ENCODE measurements at regions not wholly inside any gene's neighbourhood (a gene's known extent, or its start where the extent isn't known, plus 50 kb on each side); places are given as distances from the start of the nearest gene placed in this dataset.
"Not testable (repeated sequence)": the region's sequence is repeated elsewhere in the genome, so short reads cannot be mapped to it uniquely, and the experiment has no call there.

DNA sequence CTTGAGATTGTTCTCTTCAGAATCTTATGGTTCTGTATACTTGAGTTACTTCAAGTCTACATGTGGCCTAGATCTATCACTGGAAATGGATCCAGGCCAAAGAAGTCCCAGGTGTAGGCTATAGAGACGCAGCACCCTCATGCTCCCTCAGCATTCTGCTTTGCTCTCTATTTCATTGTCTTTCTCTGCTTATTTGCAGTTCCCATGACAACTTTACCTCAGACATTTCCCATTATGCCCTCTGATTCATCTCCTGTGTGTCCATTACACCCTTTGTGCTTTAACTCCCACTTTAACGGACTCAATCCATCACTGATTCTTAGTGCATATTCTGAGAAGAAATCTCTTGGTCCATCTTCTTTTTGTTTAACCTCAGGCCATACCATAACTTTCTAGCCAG is 236.9 kb upstream of the NRIP1 start:
- Mint-ChIP-seq H3K4me3 (no peak overlapping the region), H3K36me3 (ENCODE audit: insufficient read depth in 2 of 2) (peaks cover 2 to 3% of the 10 kb centered on the region in 2 donors), H3K4me1 (ENCODE audit: low read depth) (no peaks in the 10 kb centered on the region), H3K9me3 (peaks cover 3 to 5% of the 10 kb centered on the region in 2 donors), H3K27me3 (ENCODE audit: low read depth) (no peaks in the 10 kb centered on the region), H3K27ac (no peak overlapping the region)
- DNase-seq = no peak
- ATAC-seq (replicated peaks in 1 of 2) = no peak

GRCh38 chr21:15306271-15306670 is 241.5 kb upstream of the NRIP1 start:
- ATAC-seq (replicated peaks in 1 of 2) = no peak
- no peak overlapping the region for H3K4me3 Mint-ChIP-seq
- H3K27ac Mint-ChIP-seq = no peak overlapping the region
- peaks cover 0 to 2% of the 10 kb centered on the region in 2 donors for H3K36me3 Mint-ChIP-seq (ENCODE audit: insufficient read depth in 2 of 2)
- no peaks in the 10 kb centered on the region for H3K4me1 Mint-ChIP-seq (ENCODE audit: low read depth)
- no peak for DNase-seq
- no peaks in the 10 kb centered on the region for H3K27me3 Mint-ChIP-seq (ENCODE audit: low read depth)
- H3K9me3 Mint-ChIP-seq = peaks cover 3% of the 10 kb centered on the region in 2 donors

DNA sequence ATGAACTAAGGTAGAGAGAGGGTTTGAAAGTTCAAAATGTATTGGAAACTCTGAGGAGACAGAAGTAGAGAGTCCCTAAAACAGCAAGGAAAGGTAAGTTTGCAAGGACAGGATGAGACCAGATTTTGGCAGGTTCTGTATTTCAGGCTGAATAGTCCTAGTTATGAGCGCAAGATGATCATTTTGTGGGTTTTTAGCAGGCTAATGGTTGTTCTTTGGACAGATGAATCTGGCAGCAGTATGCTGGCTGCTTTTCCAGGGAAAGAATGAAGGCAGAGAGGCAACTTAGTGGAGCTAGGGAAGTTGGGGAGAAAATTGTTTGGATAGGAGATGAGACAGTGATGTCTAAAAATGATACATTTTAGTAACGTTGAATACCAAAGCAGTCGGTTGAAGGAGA is 243.5 kb upstream of the NRIP1 start:
- Mint-ChIP-seq H3K4me1 (ENCODE audit: low read depth) (no peaks in the 10 kb centered on the region), H3K27me3 (ENCODE audit: low read depth) (no peaks in the 10 kb centered on the region), H3K4me3 (no peak overlapping the region), H3K27ac (no peak overlapping the region), H3K9me3 (no peaks in the 10 kb centered on the region), H3K36me3 (ENCODE audit: insufficient read depth in 2 of 2) (no peaks in the 10 kb centered on the region)
- no peak for ATAC-seq (replicated peaks in 1 of 2)
- DNase-seq = no peak

- H3K4me3 Mint-ChIP-seq = no peak overlapping the region
- no peak overlapping the region for H3K27ac Mint-ChIP-seq
- DNase-seq (no peak), ATAC-seq (replicated peaks in 1 of 2) (no peak)
- no peaks in the 10 kb centered on the region for H3K27me3 Mint-ChIP-seq (ENCODE audit: low read depth)
- H3K36me3 Mint-ChIP-seq (ENCODE audit: insufficient read depth in 2 of 2) = no peaks in the 10 kb centered on the region
- no peaks in the 10 kb centered on the region for H3K4me1 Mint-ChIP-seq (ENCODE audit: low read depth)
- H3K9me3 Mint-ChIP-seq = no peaks in the 10 kb centered on the region
These were observed 244.3 kb upstream of the NRIP1 start for GRCh38 chr21:15309022-15309590.

DNA sequence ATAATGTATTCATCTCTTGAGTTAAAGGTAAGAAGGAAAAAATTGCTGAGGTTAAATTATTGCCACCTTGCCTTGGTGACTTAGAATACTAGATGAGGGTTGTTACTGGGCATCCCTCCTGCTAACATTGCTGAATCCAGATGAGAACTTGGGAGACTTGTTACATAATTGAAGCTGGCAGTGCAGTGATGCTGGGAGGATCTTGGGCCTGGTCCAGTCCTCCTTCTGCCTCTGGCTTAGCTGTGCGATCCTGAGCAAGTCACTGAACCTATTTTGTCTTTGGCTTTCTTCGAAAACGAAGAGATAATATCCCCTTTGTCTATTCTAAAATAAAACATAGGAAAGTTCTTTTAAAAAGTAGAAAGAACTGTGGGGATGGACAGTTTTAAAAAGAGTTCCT is 244.9 kb upstream of the NRIP1 start:
- Mint-ChIP-seq H3K4me1 (ENCODE audit: low read depth) (no peaks in the 10 kb centered on the region), H3K27ac (no peak overlapping the region), H3K4me3 (no peak overlapping the region), H3K9me3 (no peaks in the 10 kb centered on the region), H3K27me3 (ENCODE audit: low read depth) (no peaks in the 10 kb centered on the region), H3K36me3 (ENCODE audit: insufficient read depth in 2 of 2) (no peaks in the 10 kb centered on the region)
- DNase-seq = no peak
- ATAC-seq (replicated peaks in 1 of 2) = no peak

GRCh38 chr21:15311510-15311909 is 246.7 kb upstream of the NRIP1 start:
- Mint-ChIP-seq H3K27me3 (ENCODE audit: low read depth) (no peaks in the 10 kb centered on the region), H3K9me3 (no peaks in the 10 kb centered on the region), H3K36me3 (ENCODE audit: insufficient read depth in 2 of 2) (no peaks in the 10 kb centered on the region), H3K4me3 (no peak overlapping the region), H3K27ac (no peak overlapping the region), H3K4me1 (ENCODE audit: low read depth) (no peaks in the 10 kb centered on the region)
- DNase-seq = no peak
- no peak for ATAC-seq (replicated peaks in 1 of 2)

DNA sequence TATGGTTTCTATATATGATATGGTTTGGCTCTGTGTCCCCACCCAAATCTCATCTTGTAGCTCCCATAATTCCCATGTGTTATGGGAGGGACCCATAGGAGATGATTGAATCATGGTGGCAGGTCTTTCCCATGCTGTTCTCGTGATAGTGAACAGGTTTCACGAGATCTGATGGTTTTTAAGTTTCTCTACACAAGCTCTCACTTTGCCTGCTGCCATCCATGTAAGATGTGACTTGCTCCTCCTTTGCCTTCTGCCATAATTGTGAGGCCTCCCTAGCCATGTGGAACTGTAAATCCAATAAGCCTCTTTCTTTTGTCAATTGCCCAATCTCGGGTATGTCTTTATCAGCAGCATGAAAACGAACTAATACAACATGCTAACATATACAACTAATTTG is 252.2 kb upstream of the NRIP1 start:
- not testable (repeated sequence) for H3K9me3 Mint-ChIP-seq; H3K4me1 Mint-ChIP-seq (ENCODE audit: low read depth); H3K27ac Mint-ChIP-seq; ATAC-seq (replicated peaks in 1 of 2); H3K36me3 Mint-ChIP-seq (ENCODE audit: insufficient read depth in 2 of 2); DNase-seq; H3K4me3 Mint-ChIP-seq; H3K27me3 Mint-ChIP-seq (ENCODE audit: low read depth)

- no peaks in the 10 kb centered on the region for H3K36me3 Mint-ChIP-seq (ENCODE audit: insufficient read depth in 2 of 2)
- peaks cover 2 to 3% of the 10 kb centered on the region in 2 donors for H3K9me3 Mint-ChIP-seq
- no peak for ATAC-seq (replicated peaks in 1 of 2)
- no peak overlapping the region for H3K4me3 Mint-ChIP-seq
- no peaks in the 10 kb centered on the region for H3K4me1 Mint-ChIP-seq (ENCODE audit: low read depth)
- no peak for DNase-seq
- no peak overlapping the region for H3K27ac Mint-ChIP-seq
- no peaks in the 10 kb centered on the region for H3K27me3 Mint-ChIP-seq (ENCODE audit: low read depth)
These were observed 254.9 kb upstream of the NRIP1 start for GRCh38 chr21:15319727-15320126.

DNA sequence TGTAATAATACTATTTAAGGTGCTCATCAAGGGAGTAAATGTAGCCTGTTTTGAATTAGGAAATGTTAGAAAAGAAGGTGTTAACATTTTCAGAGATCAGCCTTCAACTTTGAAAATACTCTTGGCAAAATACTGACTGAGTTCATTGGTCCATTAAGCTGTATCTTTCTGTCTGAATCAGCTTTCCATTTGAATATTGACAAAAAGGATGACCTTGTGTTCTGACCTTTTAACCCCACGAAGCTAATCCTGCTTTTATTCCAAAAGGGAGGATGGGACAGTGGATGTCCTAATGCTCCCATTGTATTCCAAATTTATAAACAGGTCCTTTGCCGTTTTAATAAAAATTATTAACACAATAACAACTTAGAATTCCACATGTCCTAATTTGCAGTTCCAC is 259.7 kb upstream of the NRIP1 start:
- Mint-ChIP-seq H3K4me1 (ENCODE audit: low read depth) (no peaks in the 10 kb centered on the region), H3K4me3 (no peak overlapping the region), H3K9me3 (no peaks in the 10 kb centered on the region), H3K36me3 (ENCODE audit: insufficient read depth in 2 of 2) (no peaks in the 10 kb centered on the region), H3K27ac (no peak overlapping the region), H3K27me3 (ENCODE audit: low read depth) (no peaks in the 10 kb centered on the region)
- DNase-seq (no peak), ATAC-seq (replicated peaks in 1 of 2) (no peak)

DNA sequence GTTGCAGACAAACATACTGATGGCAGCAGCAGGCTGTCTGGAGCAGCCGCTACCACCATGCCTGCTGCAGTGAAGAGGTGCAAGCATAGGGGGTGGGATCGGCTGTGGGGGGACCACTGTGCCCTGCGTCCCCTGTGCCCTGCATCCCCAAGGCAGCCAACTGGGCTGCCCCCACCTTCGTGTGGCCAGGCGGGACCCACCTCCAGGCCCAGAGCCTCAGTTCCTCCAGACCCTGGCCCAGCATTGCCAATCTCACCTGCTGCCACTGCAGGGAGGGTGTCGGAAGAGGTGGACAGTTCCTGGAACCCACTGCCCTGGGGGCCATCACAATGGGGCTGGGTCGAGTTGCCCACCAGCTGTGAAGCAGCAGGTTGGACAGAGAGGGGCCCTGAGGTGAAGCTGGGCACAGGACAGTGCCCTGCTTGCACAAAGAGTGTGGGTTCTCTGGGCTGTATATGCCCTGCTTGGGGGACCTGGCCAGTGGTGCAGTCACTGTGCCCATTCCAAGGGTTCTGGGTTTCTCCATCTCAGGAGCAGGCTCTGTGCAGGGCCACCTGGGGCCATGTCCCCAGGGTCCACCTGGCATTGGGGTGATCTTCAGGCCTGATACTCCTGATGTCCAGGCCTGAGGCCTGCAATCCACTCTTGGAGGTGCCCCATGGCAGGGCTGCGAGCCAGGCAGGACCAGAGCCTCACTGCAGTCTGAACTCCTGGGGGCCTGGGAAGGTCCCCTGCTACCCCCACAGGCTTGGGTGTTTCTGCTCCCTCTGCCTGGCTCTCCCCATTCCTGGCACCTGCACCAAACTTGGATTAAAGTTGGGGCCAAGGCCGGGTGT is 261.4 kb upstream of the NRIP1 start:
- H3K27ac Mint-ChIP-seq = no peak overlapping the region
- no peaks in the 10 kb centered on the region for H3K9me3 Mint-ChIP-seq

DNA sequence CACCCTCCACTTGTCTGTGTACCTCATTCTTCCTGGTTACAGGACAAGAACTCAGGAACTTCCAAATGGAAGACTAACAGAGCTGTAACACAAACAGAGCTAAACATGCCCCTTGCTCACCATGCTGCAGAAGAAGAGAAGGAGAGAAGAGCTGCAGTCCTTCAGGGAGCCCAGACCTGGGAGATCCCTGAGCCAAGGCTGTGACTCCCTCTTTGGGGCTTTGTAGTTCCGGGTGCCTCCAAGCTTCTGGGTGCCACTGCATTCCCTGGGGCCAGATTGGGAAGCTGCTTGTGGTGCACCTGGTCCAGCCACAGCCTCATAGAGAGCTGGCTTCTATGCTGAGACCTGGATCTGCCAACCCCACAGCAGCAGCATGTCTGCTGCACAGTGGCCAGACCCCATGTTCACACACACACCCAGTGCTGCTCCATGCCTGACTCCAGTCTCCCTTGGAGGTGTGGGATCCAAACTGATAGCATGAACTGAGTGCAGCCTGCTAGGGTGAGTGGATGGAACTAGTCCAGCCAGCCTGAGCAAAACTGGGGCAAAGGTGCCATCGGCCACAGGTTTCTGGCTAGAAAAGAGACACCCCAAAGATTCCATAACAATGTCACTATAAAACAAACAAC is 263.0 kb upstream of the NRIP1 start:
- no peaks in the 10 kb centered on the region for H3K27me3 Mint-ChIP-seq (ENCODE audit: low read depth)
- no peaks in the 10 kb centered on the region for H3K36me3 Mint-ChIP-seq (ENCODE audit: insufficient read depth in 2 of 2)
- no peak overlapping the region for H3K27ac Mint-ChIP-seq
- no peaks in the 10 kb centered on the region for H3K4me1 Mint-ChIP-seq (ENCODE audit: low read depth)
- ATAC-seq (replicated peaks in 1 of 2) (no peak), DNase-seq (no peak)
- no peaks in the 10 kb centered on the region for H3K9me3 Mint-ChIP-seq
- H3K4me3 Mint-ChIP-seq = no peak overlapping the region

More for the DNA sequence above, 261.4 kb upstream of the NRIP1 start:
- Mint-ChIP-seq H3K36me3 (ENCODE audit: insufficient read depth in 2 of 2) (no peaks in the 10 kb centered on the region), H3K27me3 (ENCODE audit: low read depth) (no peaks in the 10 kb centered on the region), H3K4me3 (no peak overlapping the region), H3K4me1 (ENCODE audit: low read depth) (no peaks in the 10 kb centered on the region)
- DNase-seq = no peak
- ATAC-seq (replicated peaks in 1 of 2) = no peak

DNA sequence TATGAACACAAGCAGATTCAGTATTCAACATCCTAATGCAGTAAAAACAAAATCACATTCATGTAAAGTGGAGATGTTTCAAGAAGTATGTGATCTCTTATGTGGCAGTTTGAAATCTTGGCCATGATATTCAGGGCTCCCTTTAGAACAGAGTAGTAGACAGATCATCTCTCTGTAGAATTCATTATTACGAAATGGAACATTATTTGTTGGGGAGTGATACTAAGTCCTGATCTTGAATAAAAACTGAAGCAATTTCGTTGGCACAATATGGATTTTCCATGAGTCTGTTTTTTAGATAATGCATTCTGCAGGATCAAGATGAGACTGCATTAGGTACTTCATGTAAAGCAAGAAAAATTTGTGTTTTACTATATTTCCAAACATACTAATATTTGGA is 264.4 kb upstream of the NRIP1 start:
- no peak overlapping the region for H3K27ac Mint-ChIP-seq
- H3K4me1 Mint-ChIP-seq (ENCODE audit: low read depth) = peaks cover 7% of the 10 kb centered on the region
- no peak overlapping the region for H3K4me3 Mint-ChIP-seq
- H3K9me3 Mint-ChIP-seq = no peaks in the 10 kb centered on the region
- H3K27me3 Mint-ChIP-seq (ENCODE audit: low read depth) = no peaks in the 10 kb centered on the region
- ATAC-seq (replicated peaks in 1 of 2) (no peak), DNase-seq (no peak)
- H3K36me3 Mint-ChIP-seq (ENCODE audit: insufficient read depth in 2 of 2) = no peaks in the 10 kb centered on the region

- H3K4me1 Mint-ChIP-seq (ENCODE audit: low read depth) = peaks cover 7% of the 10 kb centered on the region
- H3K9me3 Mint-ChIP-seq = no peaks in the 10 kb centered on the region
- H3K27me3 Mint-ChIP-seq (ENCODE audit: low read depth) = no peaks in the 10 kb centered on the region
- DNase-seq = no peak
- no peak overlapping the region for H3K4me3 Mint-ChIP-seq
- no peaks in the 10 kb centered on the region for H3K36me3 Mint-ChIP-seq (ENCODE audit: insufficient read depth in 2 of 2)
- ATAC-seq (replicated peaks in 1 of 2) = no peak
- H3K27ac Mint-ChIP-seq = no peak overlapping the region
These were observed 266.1 kb upstream of the NRIP1 start for GRCh38 chr21:15330872-15331271.

Measured in activated T-cell treated with anti-CD3 and anti-CD28 coated beads, Interleukin-2, amount 50 U/mL, for 72 hours (primary cell).